ENCODE measurements at regions not wholly inside any gene's neighbourhood (a gene's known extent, or its start where the extent isn't known, plus 50 kb on each side); places are given as distances from the start of the nearest gene placed in this dataset.

GRCh38 chr21:14875186-14875585, 189.6 kb downstream of the NRIP1 start:
- TF ChIP-seq, protein P1, sequence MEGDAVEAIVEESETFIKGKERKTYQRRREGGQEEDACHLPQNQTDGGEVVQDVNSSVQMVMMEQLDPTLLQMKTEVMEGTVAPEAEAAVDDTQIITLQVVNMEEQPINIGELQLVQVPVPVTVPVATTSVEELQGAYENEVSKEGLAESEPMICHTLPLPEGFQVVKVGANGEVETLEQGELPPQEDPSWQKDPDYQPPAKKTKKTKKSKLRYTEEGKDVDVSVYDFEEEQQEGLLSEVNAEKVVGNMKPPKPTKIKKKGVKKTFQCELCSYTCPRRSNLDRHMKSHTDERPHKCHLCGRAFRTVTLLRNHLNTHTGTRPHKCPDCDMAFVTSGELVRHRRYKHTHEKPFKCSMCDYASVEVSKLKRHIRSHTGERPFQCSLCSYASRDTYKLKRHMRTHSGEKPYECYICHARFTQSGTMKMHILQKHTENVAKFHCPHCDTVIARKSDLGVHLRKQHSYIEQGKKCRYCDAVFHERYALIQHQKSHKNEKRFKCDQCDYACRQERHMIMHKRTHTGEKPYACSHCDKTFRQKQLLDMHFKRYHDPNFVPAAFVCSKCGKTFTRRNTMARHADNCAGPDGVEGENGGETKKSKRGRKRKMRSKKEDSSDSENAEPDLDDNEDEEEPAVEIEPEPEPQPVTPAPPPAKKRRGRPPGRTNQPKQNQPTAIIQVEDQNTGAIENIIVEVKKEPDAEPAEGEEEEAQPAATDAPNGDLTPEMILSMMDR (IDR thresholded peaks at IDR 0.05; ENCODE audit: borderline replicate concordance, extremely low read depth, low read length, poor library complexity, severe bottlenecking) = no peak
- no peak for TF ChIP-seq EZH2 (IDR thresholded peaks at IDR 0.05; ENCODE audit: borderline replicate concordance, low read depth, low read length, severe bottlenecking)
